PC-9 (cell line): ENCODE measurements at regions not wholly inside any gene's neighbourhood (a gene's known extent, or its start where the extent isn't known, plus 50 kb on each side); places are given as distances from the start of the nearest gene placed in this dataset.
A peak's percentile ranks its signal among the peaks of the same experiment; 100 is the strongest.
"Not testable (repeated sequence)": the region's sequence is repeated elsewhere in the genome, so short reads cannot be mapped to it uniquely, and the experiment has no call there.

Experiments used
- BruUV-seq: library from RNA; stranded (reverse); fragments of 400-500 nt; replicated peaks from 2 replicates; lab custom pipeline; 2021; lab: Mats Ljungman, UMichigan
- CTCF ChIA-PET: fragments of 300-600 bp; sonication (Branson Sonifier 250); formaldehyde crosslinking; loops from one replicate; lab custom pipeline; 2022; ENCODE audit warnings: antibody characterized with exemption; lab: Charles Lee
- POLR2A ChIA-PET: fragments of 300-600 bp; sonication (Branson Sonifier 250); formaldehyde crosslinking; loops from one replicate; lab custom pipeline; 2022; ENCODE audit warnings: antibody characterized with exemption; ENCODE audit not compliant: unreplicated experiment; lab: Charles Lee
- DNase-seq, 2 experiments: peaks; one replicate each; pipeline versions ENCODE4 v3.0.0 to v3.0.0-alpha.2; 2015 to 2022; ENCODE audit warnings: mixed read lengths in 1 of 2
- H2AFZ ChIP-seq: fragments of 200-600 bp; sonication (generic); 2 replicates; pipeline ENCODE4 v1.8.1; 2017; ENCODE audit warnings: antibody characterized with exemption
- H3F3A ChIP-seq: fragments of 200-600 bp; sonication (generic); 2 replicates; pipeline ENCODE4 v1.8.1; 2017; ENCODE audit warnings: antibody characterized with exemption, mild to moderate bottlenecking, low read depth; ENCODE audit not compliant: insufficient read depth
- H3K27ac ChIP-seq: fragments of 200-600 bp; sonication (generic); 2 replicates; pipeline ENCODE4 v1.6.1; 2016; ENCODE audit warnings: mixed run types
- H3K27me3 ChIP-seq: fragments of 200-600 bp; sonication (generic); 2 replicates; pipeline ENCODE4 v1.6.1; 2016; ENCODE audit warnings: low read depth, mixed run types; ENCODE audit not compliant: insufficient read depth
- H3K36me3 ChIP-seq: fragments of 200-600 bp; sonication (generic); 2 replicates; pipeline ENCODE4 v1.6.1; 2016; ENCODE audit warnings: low read depth, mixed run types
- H3K4me1 ChIP-seq: fragments of 200-600 bp; sonication (generic); replicated peaks from 2 replicates; pipeline ENCODE4 v1.6.1; 2016; ENCODE audit warnings: mixed run types; ENCODE audit not compliant: insufficient read depth
- H3K4me2 ChIP-seq: fragments of 200-600 bp; sonication (generic); 2 replicates; pipeline ENCODE4 v1.6.1; 2017; ENCODE audit warnings: mixed run types
- H3K4me3 ChIP-seq: fragments of 200-600 bp; sonication (generic); 2 replicates; pipeline ENCODE4 v1.6.1; 2016; ENCODE audit warnings: mixed run types
- H3K79me2 ChIP-seq: fragments of 200-600 bp; sonication (generic); 2 replicates; pipeline ENCODE4 v1.6.1; 2017; ENCODE audit warnings: low read depth, mixed run types
- H3K9me2 ChIP-seq: fragments of 200-600 bp; sonication (generic); 2 replicates; pipeline ENCODE4 v1.8.1; 2017; ENCODE audit warnings: mild to moderate bottlenecking; ENCODE audit not compliant: insufficient read depth
- H3K9me3 ChIP-seq: fragments of 200-600 bp; sonication (generic); 2 replicates; pipeline ENCODE4 v1.8.1; 2016; ENCODE audit warnings: low read depth; ENCODE audit not compliant: insufficient read depth
- H4K20me1 ChIP-seq: fragments of 200-600 bp; sonication (generic); 2 replicates; pipeline ENCODE4 v1.8.1; 2017; ENCODE audit not compliant: insufficient read depth
- CTCF ChIP-seq: fragments of 200-600 bp; sonication (generic); conservative IDR thresholded peaks from 2 replicates; pipeline ENCODE4 v1.6.1; 2017; ENCODE audit warnings: mixed run types, antibody characterized with exemption, mild to moderate bottlenecking, moderate library complexity
- intact Hi-C: fragments of 100-400 bp; cut with micrococcal nuclease; formaldehyde crosslinking; loops from one replicate; pipeline ENCODE4 v1.10.0; 2022; ENCODE audit not compliant: unreplicated experiment

- intact Hi-C loops, H3K27me3 ChIP-seq, H3K4me2 ChIP-seq, H3K79me2 ChIP-seq, H3K9me2 ChIP-seq, H3K4me1 ChIP-seq, BruUV-seq, H3K4me3 ChIP-seq, DNase-seq, H3F3A ChIP-seq, CTCF ChIA-PET, H2AFZ ChIP-seq, H3K9me3 ChIP-seq, POLR2A ChIA-PET, H3K36me3 ChIP-seq, H3K27ac ChIP-seq, H4K20me1 ChIP-seq: not testable (repeated sequence)
Measured at GRCh38 chr15:22358932-22359331, 99.8 kb upstream of the GOLGA6L22 start.

- DNase-seq = peak in 1 of 2 experiments; percentile 8
- H3K4me1 ChIP-seq, H4K20me1 ChIP-seq, POLR2A ChIA-PET, BruUV-seq, intact Hi-C loops, H3K79me2 ChIP-seq, H3F3A ChIP-seq, H3K36me3 ChIP-seq, H3K4me3 ChIP-seq, H3K4me2 ChIP-seq, H3K27me3 ChIP-seq, H3K9me3 ChIP-seq, H3K27ac ChIP-seq, H2AFZ ChIP-seq, CTCF ChIA-PET, H3K9me2 ChIP-seq: not testable (repeated sequence)
- TF ChIP-seq CTCF = 0 out of 2 replicates have a peak, but pooled peaks have one; percentile 25
Measured at GRCh38 chr15:22359587-22359986, 99.1 kb upstream of the GOLGA6L22 start.

- intact Hi-C loops, H3F3A ChIP-seq, DNase-seq, H3K79me2 ChIP-seq, H3K27me3 ChIP-seq, H3K4me3 ChIP-seq, POLR2A ChIA-PET, H3K36me3 ChIP-seq, H3K4me2 ChIP-seq, CTCF ChIA-PET, BruUV-seq, H3K27ac ChIP-seq, H4K20me1 ChIP-seq, H3K4me1 ChIP-seq, H3K9me2 ChIP-seq, H3K9me3 ChIP-seq, H2AFZ ChIP-seq: not testable (repeated sequence)
Measured at GRCh38 chr15:22360696-22361095, 98.0 kb upstream of the GOLGA6L22 start.

GRCh38 chr15:22362502-22362901, 96.2 kb upstream of the GOLGA6L22 start:
- H3K9me2 ChIP-seq, POLR2A ChIA-PET, H3K9me3 ChIP-seq: not testable (repeated sequence)

GRCh38 chr15:22371246-22371834, 87.4 kb upstream of the GOLGA6L22 start:
- H3K79me2 ChIP-seq, H3K27me3 ChIP-seq, BruUV-seq, POLR2A ChIA-PET, H3K4me2 ChIP-seq, H3K4me3 ChIP-seq, H3F3A ChIP-seq, H3K36me3 ChIP-seq, H3K4me1 ChIP-seq, H3K9me3 ChIP-seq, H4K20me1 ChIP-seq, H2AFZ ChIP-seq, H3K27ac ChIP-seq, DNase-seq, H3K9me2 ChIP-seq, CTCF ChIA-PET, intact Hi-C loops: not testable (repeated sequence)

More at GRCh38 chr15:22362502-22362901, 96.2 kb upstream of the GOLGA6L22 start:
- CTCF ChIA-PET, H3K4me2 ChIP-seq, H4K20me1 ChIP-seq, H3K27me3 ChIP-seq, H3F3A ChIP-seq, intact Hi-C loops, H3K27ac ChIP-seq, H3K4me1 ChIP-seq, H3K36me3 ChIP-seq, H3K4me3 ChIP-seq, H2AFZ ChIP-seq, H3K79me2 ChIP-seq, BruUV-seq: not testable (repeated sequence)
- DNase-seq = peak in 1 of 2 experiments; percentile 53

GRCh38 chr15:22374531-22374930, 84.2 kb upstream of the GOLGA6L22 start:
- intact Hi-C loops, H3K4me3 ChIP-seq, H3K9me2 ChIP-seq, BruUV-seq, H3K79me2 ChIP-seq, H3F3A ChIP-seq, H3K36me3 ChIP-seq, POLR2A ChIA-PET, H2AFZ ChIP-seq, H3K27ac ChIP-seq, H3K4me1 ChIP-seq, H3K4me2 ChIP-seq, CTCF ChIA-PET, H3K9me3 ChIP-seq, H4K20me1 ChIP-seq, H3K27me3 ChIP-seq, DNase-seq: not testable (repeated sequence)

- H3K4me2 ChIP-seq, H3K9me3 ChIP-seq, POLR2A ChIA-PET, H2AFZ ChIP-seq, intact Hi-C loops, H3F3A ChIP-seq, DNase-seq, H3K9me2 ChIP-seq, H3K36me3 ChIP-seq, H3K4me1 ChIP-seq, H3K27me3 ChIP-seq, H4K20me1 ChIP-seq, H3K79me2 ChIP-seq, H3K27ac ChIP-seq, BruUV-seq, H3K4me3 ChIP-seq, CTCF ChIA-PET: not testable (repeated sequence)
Measured at GRCh38 chr15:22375829-22376228, 82.9 kb upstream of the GOLGA6L22 start.
